Panc1 (cell line): ENCODE measurements at regions not wholly inside any gene's neighbourhood (a gene's known extent, or its start where the extent isn't known, plus 50 kb on each side); places are given as distances from the start of the nearest gene placed in this dataset.

Experiments used
- ATAC-seq: fragments of 200-7000 bp; cut with Tn5 transposase; 2 replicates; pipeline ENCODE4 v1.9.1; 2020; ENCODE audit warnings: mild to moderate bottlenecking, moderate library complexity
- BruUV-seq: library from RNA; stranded (reverse); fragments of 400-500 nt; replicated peaks from 2 replicates; lab custom pipeline; 2021; lab: Mats Ljungman, UMichigan
- CTCF ChIA-PET: fragments of 300-600 bp; sonication (Branson Sonifier 250); formaldehyde crosslinking; loops from one replicate; lab custom pipeline; 2022; ENCODE audit warnings: antibody characterized with exemption; lab: Charles Lee
- POLR2A ChIA-PET: fragments of 300-600 bp; sonication (Branson Sonifier 250); formaldehyde crosslinking; loops from one replicate; lab custom pipeline; 2022; ENCODE audit warnings: antibody characterized with exemption; lab: Charles Lee
- DNase-seq: peaks from one replicate; pipeline ENCODE4 v3.0.0-alpha.2; 2010; ENCODE audit warnings: low read depth, low spot score
- H3K27ac ChIP-seq: 2 replicates; pipeline ENCODE4 v1.5.1; 2011; ENCODE audit warnings: mild to moderate bottlenecking, low read length, inconsistent platforms
- H3K27me3 ChIP-seq: fragments of 200-500 bp; sonication (Bioruptor generic); 2 replicates; pipeline ENCODE4 v1.6.0; 2014; ENCODE audit warnings: low read length, inconsistent platforms; ENCODE audit not compliant: control insufficient read depth, insufficient read depth
- H3K36me3 ChIP-seq: fragments of 200-500 bp; sonication (Bioruptor generic); 2 replicates; pipeline ENCODE4 v1.5.1; 2014; ENCODE audit warnings: inconsistent platforms, mild to moderate bottlenecking, low read length, moderate library complexity; ENCODE audit not compliant: control insufficient read depth, insufficient read depth
- H3K4me1 ChIP-seq: 2 replicates; pipeline ENCODE4 v1.5.1; 2011; ENCODE audit warnings: inconsistent platforms, mild to moderate bottlenecking, low read length, moderate library complexity; ENCODE audit not compliant: control insufficient read depth, insufficient read depth
- H3K4me3 ChIP-seq, 2 experiments: 2 replicates each; pipeline ENCODE4 v1.5.1; 2011 to 2012; ENCODE audit warnings: low read depth in 2 of 2, low read length in 2 of 2, mild to moderate bottlenecking in 2 of 2, inconsistent platforms in 1 of 2, moderate library complexity in 1 of 2
- H3K9me3 ChIP-seq: fragments of 200-500 bp; sonication (Bioruptor generic); 2 replicates; pipeline ENCODE4 v1.5.1; 2014; ENCODE audit warnings: low read depth, mild to moderate bottlenecking, inconsistent platforms, low read length, moderate library complexity; ENCODE audit not compliant: control insufficient read depth, insufficient read depth
- POLR2AphosphoS5 ChIP-seq: IDR thresholded peaks from 2 replicates; pipeline ENCODE4 v1.6.1; 2012; ENCODE audit warnings: mild to moderate bottlenecking, low read depth, low read length, moderate library complexity
- REST ChIP-seq, 2 experiments: IDR thresholded peaks; 2 replicates each; pipeline ENCODE4 v1.6.1; 2011 to 2012; ENCODE audit warnings: low read depth in 2 of 2, control low read depth in 1 of 2, low read length in 1 of 2, mild to moderate bottlenecking in 1 of 2, moderate library complexity in 1 of 2; ENCODE audit not compliant: insufficient read depth in 1 of 2
- SIN3A ChIP-seq: IDR thresholded peaks from 2 replicates; pipeline ENCODE4 v1.6.1; 2012; ENCODE audit warnings: low read depth, mild to moderate bottlenecking, low read length, moderate library complexity, borderline replicate concordance; ENCODE audit not compliant: insufficient read depth
- TCF7L2 ChIP-seq: IDR thresholded peaks from 2 replicates; pipeline ENCODE4 v1.6.1; 2011; ENCODE audit warnings: mild to moderate bottlenecking, low read depth, low read length, inconsistent platforms
- in situ Hi-C: cut with HindIII; loops from 2 replicates; pipeline ENCODE4 v1.10.0; 2016; ENCODE audit warnings: low sequenced_read_pairs, low pct_unique_long_range_greater_than_20kb
- intact Hi-C: fragments of 100-400 bp; cut with micrococcal nuclease; formaldehyde crosslinking; loops from one replicate; pipeline ENCODE4 v1.10.0; 2022; ENCODE audit not compliant: unreplicated experiment
- TF ChIP-seq, protein P1 (sequence below): fragments of 450-650 bp; IDR thresholded peaks from 2 replicates; pipeline ENCODE4 v1.5.1; 2017; ENCODE audit warnings: mild to moderate bottlenecking

GRCh38 chr12:93048656-93049055 lies 119.6 kb upstream of the EEA1 start:
- H3K4me3 ChIP-seq = no peak overlapping the region

GRCh38 chr12:93050026-93050747 lies 121.1 kb upstream of the EEA1 start:
- Histone ChIP-seq H3K27ac (no peak overlapping the region), H3K4me3 (no peak overlapping the region), H3K9me3 (no peaks in the 10 kb centered on the region), H3K36me3 (no peaks in the 10 kb centered on the region), H3K27me3 (no peaks in the 10 kb centered on the region), H3K4me1 (no peaks in the 10 kb centered on the region)
- POLR2A ChIA-PET = no interaction called here
- intact Hi-C loops (no loop called here), in situ Hi-C loops (no loop called here)
- DNase-seq (no peak), ATAC-seq (no peak)
- no peak for TF ChIP-seq TCF7L2
- TF ChIP-seq SIN3A = no peak
- TF ChIP-seq, protein P1, sequence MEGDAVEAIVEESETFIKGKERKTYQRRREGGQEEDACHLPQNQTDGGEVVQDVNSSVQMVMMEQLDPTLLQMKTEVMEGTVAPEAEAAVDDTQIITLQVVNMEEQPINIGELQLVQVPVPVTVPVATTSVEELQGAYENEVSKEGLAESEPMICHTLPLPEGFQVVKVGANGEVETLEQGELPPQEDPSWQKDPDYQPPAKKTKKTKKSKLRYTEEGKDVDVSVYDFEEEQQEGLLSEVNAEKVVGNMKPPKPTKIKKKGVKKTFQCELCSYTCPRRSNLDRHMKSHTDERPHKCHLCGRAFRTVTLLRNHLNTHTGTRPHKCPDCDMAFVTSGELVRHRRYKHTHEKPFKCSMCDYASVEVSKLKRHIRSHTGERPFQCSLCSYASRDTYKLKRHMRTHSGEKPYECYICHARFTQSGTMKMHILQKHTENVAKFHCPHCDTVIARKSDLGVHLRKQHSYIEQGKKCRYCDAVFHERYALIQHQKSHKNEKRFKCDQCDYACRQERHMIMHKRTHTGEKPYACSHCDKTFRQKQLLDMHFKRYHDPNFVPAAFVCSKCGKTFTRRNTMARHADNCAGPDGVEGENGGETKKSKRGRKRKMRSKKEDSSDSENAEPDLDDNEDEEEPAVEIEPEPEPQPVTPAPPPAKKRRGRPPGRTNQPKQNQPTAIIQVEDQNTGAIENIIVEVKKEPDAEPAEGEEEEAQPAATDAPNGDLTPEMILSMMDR = no peak
- TF ChIP-seq REST (IDR thresholded peaks at IDR 0.05; ENCODE audit: insufficient read depth in 1 of 2, low read depth in 2 of 2, low read length in 1 of 2) = no peak
- TF ChIP-seq POLR2AphosphoS5 = no peak
- CTCF ChIA-PET = no interaction called here
- no TSS peak for BruUV-seq

More at GRCh38 chr12:93048656-93049055, 119.6 kb upstream of the EEA1 start:
- intact Hi-C loops (no loop called here), in situ Hi-C loops (no loop called here)
- Histone ChIP-seq H3K9me3 (no peaks in the 10 kb centered on the region), H3K27ac (no peak overlapping the region), H3K36me3 (no peaks in the 10 kb centered on the region), H3K4me1 (no peaks in the 10 kb centered on the region), H3K27me3 (no peaks in the 10 kb centered on the region)
- no peak for DNase-seq
- ATAC-seq = no peak
- ChIA-PET CTCF (no interaction called here), POLR2A (no interaction called here)
- BruUV-seq = no TSS peak
- TF ChIP-seq REST (IDR thresholded peaks at IDR 0.05; ENCODE audit: insufficient read depth in 1 of 2, low read depth in 2 of 2, low read length in 1 of 2) = no peak
- no peak for TF ChIP-seq POLR2AphosphoS5
- TF ChIP-seq, protein P1 = no peak
- TF ChIP-seq TCF7L2 = no peak
- TF ChIP-seq SIN3A = no peak
